Fibroblast of skin of abdomen (primary cell): ENCODE measurements at regions not wholly inside any gene's neighbourhood (a gene's known extent, or its start where the extent isn't known, plus 50 kb on each side); places are given as distances from the start of the nearest gene placed in this dataset.
A peak's percentile ranks its signal among the peaks of the same experiment; 100 is the strongest.

Experiments used
- DNase-seq: peaks from one replicate; pipeline ENCODE4 v3.0.0-alpha.2; 2013

DNA sequence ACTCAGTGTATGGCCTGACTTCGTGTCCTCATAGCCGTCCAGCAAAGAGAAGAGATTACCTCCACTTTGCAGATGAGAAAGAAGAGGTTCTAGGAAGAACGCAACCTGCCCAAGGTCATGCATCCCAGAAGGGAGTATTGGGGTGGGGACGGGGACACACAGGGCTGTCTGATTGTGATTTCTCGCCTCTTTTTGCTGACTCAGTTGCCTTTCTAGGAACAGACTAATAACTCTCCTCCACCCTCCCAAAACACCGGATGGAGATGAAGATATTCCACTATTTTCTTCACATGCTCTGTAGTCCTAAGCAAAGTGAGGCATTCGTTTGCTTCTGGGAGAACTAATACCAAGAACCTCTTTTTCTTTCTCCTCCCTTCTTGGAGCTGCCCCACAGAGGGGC lies 529.3 kb downstream of the MIAT start:
- no peak for DNase-seq

- no peak for DNase-seq
Measured at GRCh38 chr22:27192135-27192829, 534.9 kb downstream of the MIAT start.

- no peak for DNase-seq
Measured at GRCh38 chr22:27193215-27193614, 535.8 kb downstream of the MIAT start.

DNA sequence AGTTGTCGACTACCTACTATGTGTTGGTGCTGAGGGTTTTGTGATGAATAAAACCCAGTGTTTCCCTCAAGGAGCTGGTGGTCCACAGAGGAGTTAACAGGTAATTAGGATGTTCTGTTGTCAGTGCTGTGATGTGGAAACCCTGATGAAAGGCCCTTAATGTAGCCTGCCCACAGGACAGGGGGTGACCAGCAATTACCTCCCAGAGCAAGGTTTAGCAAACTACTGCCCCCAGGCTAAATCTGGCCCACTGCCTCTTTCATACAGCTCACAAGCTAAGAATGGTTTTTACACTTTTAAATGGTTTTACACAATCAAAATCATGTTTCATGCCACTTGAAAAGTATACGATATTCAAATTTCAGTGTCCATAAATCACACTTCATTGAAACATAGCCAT lies 536.2 kb downstream of the MIAT start:
- no peak for DNase-seq

- peak; percentile 47 for DNase-seq
Measured at GRCh38 chr22:27194096-27194748, 536.8 kb downstream of the MIAT start.

DNA sequence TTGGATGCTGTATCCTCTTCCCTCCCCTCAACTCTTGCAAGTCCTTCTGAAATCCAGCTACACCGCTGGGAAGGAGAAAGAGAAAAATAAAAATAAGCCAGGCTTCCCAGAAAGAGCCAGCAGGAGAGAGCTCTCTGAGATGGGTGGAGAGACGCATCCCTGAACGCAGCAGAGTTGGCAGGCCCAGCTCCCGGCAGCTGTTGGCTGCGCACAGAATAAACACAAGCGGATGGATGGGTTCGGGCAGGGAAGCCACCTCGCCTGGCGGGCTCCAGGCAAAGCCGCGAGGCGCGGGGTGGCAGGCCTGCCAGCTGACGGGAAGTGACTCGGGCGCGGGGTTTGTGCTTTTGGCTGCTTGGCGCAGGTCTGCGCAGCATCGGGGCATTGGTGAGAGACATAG lies 537.7 kb downstream of the MIAT start:
- no peak for DNase-seq

GRCh38 chr22:27195494-27195893 lies 538.1 kb downstream of the MIAT start:
- DNase-seq, result no peak

GRCh38 chr22:27196606-27197005 lies 539.2 kb downstream of the MIAT start:
- DNase-seq, result no peak

DNA sequence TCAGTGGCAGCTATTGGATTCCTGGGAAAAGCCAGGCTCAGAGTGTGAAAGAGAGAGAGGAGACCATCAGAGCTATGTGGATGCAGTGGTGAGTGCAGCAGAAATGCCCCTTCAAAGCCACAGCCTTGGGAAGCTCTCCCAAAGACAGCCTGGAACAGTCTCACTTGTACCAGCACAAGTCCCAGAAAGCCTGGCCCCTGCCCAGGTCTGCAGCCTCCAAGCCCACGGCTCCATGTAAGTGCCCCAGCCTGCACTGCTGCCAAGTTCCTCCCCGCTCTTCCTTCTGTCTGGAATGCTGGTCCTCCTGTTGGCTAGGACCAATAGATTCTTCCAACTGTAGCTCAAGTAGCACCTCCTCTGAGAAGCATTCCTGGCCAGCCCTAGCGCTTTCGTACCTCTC lies 539.7 kb downstream of the MIAT start:
- no peak for DNase-seq

GRCh38 chr22:27197618-27198017 lies 540.2 kb downstream of the MIAT start:
- DNase-seq, result no peak

DNA sequence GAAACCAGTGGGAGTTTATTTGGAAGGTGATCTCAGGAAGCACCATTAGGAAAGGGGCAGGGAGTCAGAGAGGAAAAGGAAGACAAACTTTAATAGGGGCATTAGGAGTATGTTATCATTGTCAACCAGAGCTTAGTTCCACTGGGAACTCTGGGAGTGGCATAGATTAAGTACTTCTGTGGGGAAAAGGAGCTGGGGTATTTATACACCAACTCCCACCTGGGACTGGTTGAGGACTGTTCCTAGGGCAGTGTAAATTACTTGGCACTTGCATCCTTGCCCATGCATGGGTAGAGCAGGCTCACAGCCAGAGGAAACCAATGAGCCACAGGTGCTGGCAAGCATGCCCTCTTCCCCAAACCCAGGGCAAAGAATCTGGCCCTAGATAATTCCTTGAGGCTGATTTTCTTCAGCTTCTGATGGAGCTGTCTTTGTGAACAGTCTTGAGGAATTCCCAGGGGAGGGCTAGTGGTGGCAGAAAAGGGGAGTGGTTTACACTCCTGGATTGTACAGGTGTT lies 541.2 kb downstream of the MIAT start:
- no peak for DNase-seq

DNA sequence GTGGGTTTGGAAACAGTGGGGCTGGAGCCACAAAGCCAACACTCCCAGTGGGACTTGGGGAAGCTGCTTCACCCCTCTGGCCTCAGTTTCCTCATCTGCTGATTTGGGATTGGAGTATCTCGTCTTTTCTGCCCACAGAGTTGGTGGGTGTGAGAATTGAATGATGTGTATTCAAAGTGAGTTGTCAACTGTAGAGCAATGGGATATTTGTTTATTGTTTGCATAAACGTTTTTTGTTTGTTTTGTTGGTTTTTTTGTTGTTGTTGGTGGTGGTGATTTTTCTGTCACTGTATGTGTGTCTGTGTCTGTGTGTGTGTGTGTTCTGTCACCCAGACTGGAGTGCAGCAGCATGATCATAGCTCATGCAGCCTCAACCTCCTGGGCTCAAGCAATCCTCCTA lies 542.0 kb downstream of the MIAT start:
- DNase-seq, result no peak

DNA sequence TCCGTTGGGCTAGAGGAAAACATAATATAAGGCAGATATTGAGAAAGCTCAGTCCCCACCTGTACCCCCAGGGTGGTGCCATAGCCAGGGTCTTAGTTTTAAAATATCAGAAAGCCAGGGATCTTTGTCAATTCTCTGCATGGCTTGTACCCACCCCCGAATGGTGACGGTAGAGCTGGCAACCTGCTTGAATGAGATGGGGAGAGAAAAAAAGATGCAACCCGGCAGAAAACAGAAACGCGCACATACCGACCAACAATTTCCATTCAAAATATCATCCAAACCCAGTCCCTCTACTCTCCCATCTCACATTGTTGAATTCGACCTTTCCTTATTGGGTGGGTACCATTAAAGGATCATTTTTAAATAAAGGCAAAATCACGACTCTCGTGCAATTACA lies 543.9 kb downstream of the MIAT start:
- DNase-seq, result no peak

GRCh38 chr22:27201741-27202140 lies 544.4 kb downstream of the MIAT start:
- DNase-seq, result peak; percentile 44

DNA sequence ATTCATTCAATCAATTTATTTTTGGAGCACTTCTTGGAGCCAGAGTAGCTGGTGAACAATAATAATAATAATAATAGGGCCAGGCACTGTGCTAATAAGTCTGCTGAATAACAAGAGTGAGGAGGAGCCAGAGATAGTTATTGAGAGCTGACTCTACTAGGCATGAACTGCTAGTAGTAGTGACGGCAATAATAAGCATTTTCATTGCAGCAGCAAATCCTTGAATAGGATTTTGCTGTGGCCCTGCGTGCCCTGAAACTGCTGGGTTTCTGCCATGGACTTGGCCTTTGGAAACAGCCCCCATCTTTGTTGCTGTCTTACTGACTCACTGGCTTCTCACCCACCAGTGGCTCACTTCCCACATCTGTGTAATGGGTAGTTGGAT lies 545.9 kb downstream of the MIAT start:
- DNase-seq, result no peak

GRCh38 chr22:27204280-27204679 lies 546.9 kb downstream of the MIAT start:
- DNase-seq, result no peak

DNA sequence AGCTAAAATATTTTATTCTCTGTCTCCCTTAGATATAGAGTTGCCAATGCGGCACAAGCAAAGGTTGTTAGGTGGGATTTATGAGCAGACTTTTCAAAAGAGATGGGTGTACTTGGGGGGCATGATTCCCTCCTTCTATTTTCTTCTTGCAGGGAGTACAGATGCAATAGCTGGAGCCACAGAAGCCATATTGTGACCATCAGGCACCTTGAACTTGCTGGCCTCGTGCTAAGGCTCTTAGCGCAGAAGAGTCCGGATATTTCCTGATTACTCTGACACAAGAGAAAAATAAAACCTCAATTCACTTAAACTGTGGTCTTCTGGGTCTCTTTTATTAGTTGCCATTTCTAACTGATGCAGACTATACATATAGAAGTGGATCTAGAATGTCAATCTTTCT lies 547.4 kb downstream of the MIAT start:
- no peak for DNase-seq

GRCh38 chr22:27205492-27206373 lies 548.3 kb downstream of the MIAT start:
- DNase-seq, result peak; percentile 49

- peak; percentile 60 for DNase-seq
Measured at GRCh38 chr22:27206374-27207133, 549.2 kb downstream of the MIAT start.

DNA sequence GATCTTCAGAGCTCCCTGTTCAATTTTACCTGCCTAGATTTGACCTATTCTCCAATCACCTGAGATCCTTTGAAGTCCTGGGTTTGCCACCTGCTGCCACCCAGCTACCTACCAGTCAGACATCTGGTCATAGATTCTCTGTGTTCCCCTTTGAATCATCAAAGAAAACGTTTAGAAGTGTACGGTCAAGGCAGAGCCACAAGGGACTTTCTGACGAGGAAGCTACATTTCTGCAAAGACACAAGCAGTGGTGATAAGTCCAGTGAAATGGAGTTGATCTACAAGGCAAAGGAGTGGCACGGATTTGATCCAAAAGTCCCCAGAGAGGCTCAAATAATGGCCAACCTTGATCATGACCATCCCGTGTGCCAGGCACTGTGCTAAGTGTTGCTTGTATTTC lies 549.9 kb downstream of the MIAT start:
- no peak for DNase-seq

DNA sequence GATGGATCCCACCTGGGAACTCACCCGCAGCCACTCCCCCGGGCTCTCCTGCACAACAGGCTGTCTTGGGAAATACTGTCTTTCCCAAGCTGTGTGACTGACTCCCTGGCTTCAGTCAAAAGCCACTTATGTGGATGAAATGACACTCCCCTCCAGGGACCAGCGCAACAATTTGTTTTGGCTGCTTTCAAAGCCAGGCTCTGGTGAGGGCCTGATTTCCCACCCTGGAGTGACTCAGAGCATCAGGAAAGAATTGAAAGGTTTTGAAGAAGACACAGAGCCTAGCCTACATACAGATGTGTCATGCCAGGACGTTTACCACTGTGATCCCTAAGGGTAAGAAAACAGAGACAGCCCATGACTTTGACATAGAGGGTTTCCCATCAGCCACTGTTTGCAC lies 550.5 kb downstream of the MIAT start:
- peak; percentile 81 for DNase-seq

DNA sequence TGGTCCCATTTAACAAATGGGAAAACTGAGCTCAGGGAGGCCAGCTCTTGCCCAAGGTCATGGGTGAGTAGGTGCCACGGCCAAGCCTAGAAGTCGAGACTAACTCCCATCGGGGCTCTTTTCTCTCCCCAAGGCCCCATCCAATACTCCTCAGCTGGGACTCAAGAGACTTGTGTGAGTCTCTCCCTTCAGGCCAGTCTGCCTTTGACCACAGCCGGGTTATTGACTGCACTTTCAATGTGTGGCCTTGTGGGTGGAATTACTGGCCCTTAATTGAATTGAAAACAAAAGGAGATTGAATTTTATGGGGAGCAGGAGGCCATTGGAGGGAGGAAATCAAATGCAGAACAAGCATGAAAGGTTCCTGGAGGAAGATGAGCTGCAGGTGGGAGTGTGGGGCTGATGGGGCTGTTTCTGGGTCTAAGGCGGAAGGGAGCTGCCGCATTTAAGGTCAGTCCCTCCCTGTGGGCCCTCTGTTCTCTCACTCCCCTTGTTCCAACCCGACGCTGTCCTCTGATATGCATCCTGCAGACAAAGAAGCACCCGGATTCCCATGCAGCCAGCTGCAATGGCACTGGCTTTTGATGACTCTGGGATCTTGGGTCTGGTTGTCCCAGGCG lies 552.8 kb downstream of the MIAT start:
- no peak for DNase-seq
